ENCODE measurements at regions not wholly inside any gene's neighbourhood (a gene's known extent, or its start where the extent isn't known, plus 50 kb on each side); places are given as distances from the start of the nearest gene placed in this dataset.
A peak's percentile ranks its signal among the peaks of the same experiment; 100 is the strongest.

DNA sequence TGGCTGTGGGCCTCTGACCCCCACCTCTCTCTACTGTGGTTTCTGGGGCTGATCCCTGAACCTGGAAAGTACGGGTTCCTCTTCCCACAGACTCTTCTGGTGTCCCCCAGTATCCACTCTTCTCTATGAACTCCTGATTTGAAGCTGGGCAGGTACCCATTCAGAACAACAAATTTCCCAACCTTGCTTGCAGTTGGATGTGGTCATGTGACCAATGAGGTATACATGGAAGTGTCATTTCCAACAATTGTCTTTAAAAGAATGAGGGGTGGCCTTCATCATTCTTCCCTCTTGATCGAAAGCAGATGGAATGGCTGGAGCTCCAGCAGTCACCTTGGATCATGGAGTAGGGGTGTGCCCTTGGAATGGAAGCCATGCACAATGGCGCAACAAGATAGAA lies 128.0 kb upstream of the MLN start:
- Histone ChIP-seq H3K4me3 (ENCODE audit: low read depth, low read length) (no peak overlapping the region), H3K9me3 (ENCODE audit: severe bottlenecking) (peaks cover 13% of the 10 kb centered on the region), H3K27ac (no peak overlapping the region), H3K27me3 (ENCODE audit: insufficient read depth, low read depth, severe bottlenecking) (no peaks in the 10 kb centered on the region), H3K36me3 (no peaks in the 10 kb centered on the region)
- no peak for DNase-seq
- TF ChIP-seq, protein P1, sequence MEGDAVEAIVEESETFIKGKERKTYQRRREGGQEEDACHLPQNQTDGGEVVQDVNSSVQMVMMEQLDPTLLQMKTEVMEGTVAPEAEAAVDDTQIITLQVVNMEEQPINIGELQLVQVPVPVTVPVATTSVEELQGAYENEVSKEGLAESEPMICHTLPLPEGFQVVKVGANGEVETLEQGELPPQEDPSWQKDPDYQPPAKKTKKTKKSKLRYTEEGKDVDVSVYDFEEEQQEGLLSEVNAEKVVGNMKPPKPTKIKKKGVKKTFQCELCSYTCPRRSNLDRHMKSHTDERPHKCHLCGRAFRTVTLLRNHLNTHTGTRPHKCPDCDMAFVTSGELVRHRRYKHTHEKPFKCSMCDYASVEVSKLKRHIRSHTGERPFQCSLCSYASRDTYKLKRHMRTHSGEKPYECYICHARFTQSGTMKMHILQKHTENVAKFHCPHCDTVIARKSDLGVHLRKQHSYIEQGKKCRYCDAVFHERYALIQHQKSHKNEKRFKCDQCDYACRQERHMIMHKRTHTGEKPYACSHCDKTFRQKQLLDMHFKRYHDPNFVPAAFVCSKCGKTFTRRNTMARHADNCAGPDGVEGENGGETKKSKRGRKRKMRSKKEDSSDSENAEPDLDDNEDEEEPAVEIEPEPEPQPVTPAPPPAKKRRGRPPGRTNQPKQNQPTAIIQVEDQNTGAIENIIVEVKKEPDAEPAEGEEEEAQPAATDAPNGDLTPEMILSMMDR (IDR thresholded peaks at IDR 0.05; ENCODE audit: low read depth, low read length), result no peak

DNA sequence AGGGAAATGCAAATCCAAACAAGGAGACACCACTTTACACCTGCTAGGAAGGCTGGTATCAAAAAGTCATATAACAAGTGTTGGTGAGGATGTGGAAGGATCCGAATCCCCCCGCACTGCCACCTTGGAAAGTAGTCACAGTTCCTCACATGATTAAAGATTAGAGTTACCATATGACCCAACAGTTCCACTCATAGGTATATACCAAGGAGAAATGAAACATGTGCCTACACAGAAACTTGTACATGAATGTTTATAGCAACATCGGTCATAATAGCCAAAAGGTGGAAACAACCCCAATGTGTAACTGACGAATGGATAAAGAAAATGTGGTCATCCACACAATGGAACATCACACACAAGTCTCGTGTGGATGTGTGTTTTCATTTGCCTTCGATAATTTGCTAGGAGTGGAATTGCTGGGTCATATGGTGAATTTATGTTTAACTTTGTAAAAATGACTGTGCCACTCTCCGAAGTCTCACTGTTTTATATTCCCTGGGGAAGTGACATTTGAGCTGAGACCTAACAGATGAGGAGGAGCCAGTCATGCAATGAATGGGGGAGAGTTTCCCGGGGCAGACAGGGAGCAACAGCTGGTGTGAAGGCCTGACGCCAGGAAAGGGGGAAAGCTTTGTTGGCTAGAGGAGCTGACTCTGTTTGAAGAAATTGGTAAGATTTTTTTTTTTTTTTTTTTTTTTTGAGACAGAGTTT lies 125.9 kb upstream of the MLN start:
- H3K27me3 ChIP-seq (ENCODE audit: insufficient read depth, low read depth, severe bottlenecking), result no peaks in the 10 kb centered on the region
- H3K36me3 ChIP-seq, result no peaks in the 10 kb centered on the region
- peaks cover 13% of the 10 kb centered on the region for H3K9me3 ChIP-seq (ENCODE audit: severe bottlenecking)
- peak overlapping the region; percentile 57 for H3K27ac ChIP-seq
- H3K4me3 ChIP-seq (ENCODE audit: low read depth, low read length), result no peak overlapping the region
- DNase-seq, result peak; percentile 77
- TF ChIP-seq, protein P1 (IDR thresholded peaks at IDR 0.05; ENCODE audit: low read depth, low read length), result no peak

DNA sequence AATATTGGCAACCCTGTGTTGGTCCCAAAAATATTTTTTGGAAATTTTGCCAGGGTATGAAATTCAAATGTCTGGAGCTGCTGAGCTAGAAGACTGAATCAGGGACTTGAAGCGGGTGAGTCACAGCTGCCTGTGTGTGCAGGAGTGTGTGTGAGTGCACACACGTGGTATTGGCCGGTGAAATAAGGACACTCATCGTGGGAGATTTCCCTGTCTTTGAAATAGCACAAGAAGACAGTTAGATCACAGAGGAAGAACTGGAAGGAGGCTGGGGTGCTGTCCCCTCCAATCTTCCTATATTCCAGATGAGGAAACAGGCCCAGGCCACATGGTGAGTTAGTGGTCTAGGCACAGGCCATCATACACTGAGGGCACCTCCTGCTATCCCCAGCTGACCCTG lies 123.8 kb upstream of the MLN start:
- no peaks in the 10 kb centered on the region for H3K36me3 ChIP-seq
- no peaks in the 10 kb centered on the region for H3K27me3 ChIP-seq (ENCODE audit: insufficient read depth, low read depth, severe bottlenecking)
- peak overlapping the region; percentile 4 for H3K27ac ChIP-seq
- TF ChIP-seq, protein P1 (IDR thresholded peaks at IDR 0.05; ENCODE audit: low read depth, low read length), result no peak
- DNase-seq, result no peak
- no peak overlapping the region for H3K4me3 ChIP-seq (ENCODE audit: low read depth, low read length)
- H3K9me3 ChIP-seq (ENCODE audit: severe bottlenecking), result peaks cover 13% of the 10 kb centered on the region

- no peak overlapping the region for H3K4me3 ChIP-seq (ENCODE audit: low read depth, low read length)
- TF ChIP-seq, protein P1 (IDR thresholded peaks at IDR 0.05; ENCODE audit: low read depth, low read length), result no peak
- no peaks in the 10 kb centered on the region for H3K36me3 ChIP-seq
- H3K27me3 ChIP-seq (ENCODE audit: insufficient read depth, low read depth, severe bottlenecking), result no peaks in the 10 kb centered on the region
- H3K9me3 ChIP-seq (ENCODE audit: severe bottlenecking), result peaks cover 13% of the 10 kb centered on the region
- no peak for DNase-seq
- H3K27ac ChIP-seq, result no peak overlapping the region; the same call in 1 of the 2 replicates
These were observed 123.3 kb upstream of the MLN start for GRCh38 chr6:33927112-33927511.

DNA sequence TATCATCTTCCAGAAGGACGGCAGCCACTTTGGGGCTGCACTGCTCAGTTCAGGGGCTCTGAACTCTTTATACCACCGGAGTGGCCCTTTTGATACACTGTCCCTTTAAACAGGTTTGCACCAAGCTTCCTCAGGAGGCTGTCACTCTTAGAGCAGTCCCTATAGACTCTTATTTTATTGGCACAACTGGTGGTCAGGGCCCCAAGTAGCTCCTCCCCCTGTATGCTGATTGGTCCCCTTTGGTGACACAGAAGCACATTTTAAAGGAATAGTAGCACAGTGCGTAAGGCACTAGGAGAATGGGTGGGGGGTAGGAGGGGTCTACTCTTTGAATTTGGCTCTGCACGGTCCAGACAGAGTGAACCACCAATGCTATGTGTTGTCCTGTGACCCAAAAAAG lies 122.6 kb upstream of the MLN start:
- Histone ChIP-seq H3K9me3 (ENCODE audit: severe bottlenecking) (peaks cover 13% of the 10 kb centered on the region), H3K4me3 (ENCODE audit: low read depth, low read length) (no peak overlapping the region), H3K27ac (no peak overlapping the region), H3K27me3 (ENCODE audit: insufficient read depth, low read depth, severe bottlenecking) (no peaks in the 10 kb centered on the region), H3K36me3 (no peaks in the 10 kb centered on the region)
- DNase-seq, result peak; percentile 58
- TF ChIP-seq, protein P1 (IDR thresholded peaks at IDR 0.05; ENCODE audit: low read depth, low read length), result no peak

DNA sequence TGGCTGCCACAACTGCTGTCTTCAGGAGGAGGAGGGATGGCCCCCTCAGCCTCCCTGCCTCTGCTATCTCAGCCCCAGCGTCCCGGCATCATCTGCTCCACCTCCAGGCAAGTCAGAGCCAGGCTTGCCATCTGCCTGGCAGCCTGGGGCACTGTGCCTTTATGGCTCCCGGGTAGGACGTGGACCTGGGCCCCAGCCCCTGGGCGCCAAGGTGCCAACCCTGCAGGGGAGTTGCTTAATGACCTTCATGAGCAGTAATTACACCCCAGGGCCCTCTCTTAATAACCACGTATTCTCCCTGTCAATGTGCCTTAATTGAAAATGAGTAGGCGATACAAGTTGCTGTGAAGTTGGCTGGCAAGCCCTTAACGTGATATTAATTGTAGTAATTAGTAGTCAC lies 122.1 kb upstream of the MLN start:
- Histone ChIP-seq H3K9me3 (ENCODE audit: severe bottlenecking) (peaks cover 13% of the 10 kb centered on the region), H3K27ac (no peak overlapping the region), H3K4me3 (ENCODE audit: low read depth, low read length) (no peak overlapping the region), H3K27me3 (ENCODE audit: insufficient read depth, low read depth, severe bottlenecking) (no peaks in the 10 kb centered on the region), H3K36me3 (no peaks in the 10 kb centered on the region)
- no peak for DNase-seq
- TF ChIP-seq, protein P1 (IDR thresholded peaks at IDR 0.05; ENCODE audit: low read depth, low read length), result no peak

Measured in WERI-Rb-1 (cell line).